ENCODE measurements at regions not wholly inside any gene's neighbourhood (a gene's known extent, or its start where the extent isn't known, plus 50 kb on each side); places are given as distances from the start of the nearest gene placed in this dataset.

GRCh38 chr6:797479-798077 is 104.6 kb upstream of the EXOC2 start:
- Histone ChIP-seq H3K9me3 (ENCODE audit: control insufficient read depth in 3 of 3, low read length in 3 of 3) (no peaks in the 10 kb centered on the region), H3K27ac (ENCODE audit: low read depth, low read length) (no peak overlapping the region), H3K36me3 (ENCODE audit: control insufficient read depth in 3 of 3, insufficient read depth in 3 of 3, low read length in 3 of 3) (no peaks in the 10 kb centered on the region), H3K9ac (ENCODE audit: low read depth in 1 of 3, low read length in 3 of 3) (no peak overlapping the region), H3K27me3 (ENCODE audit: control insufficient read depth in 3 of 3, insufficient read depth in 3 of 3, low read length in 3 of 3) (peaks cover 7 to 29% (median 17%) of the 10 kb centered on the region in 3 donors), H3K4me1 (ENCODE audit: control insufficient read depth in 3 of 3, insufficient read depth in 3 of 3, low read length in 3 of 3) (peaks cover 0 to 5% (median 0%) of the 10 kb centered on the region in 3 donors), H3K4me3 (ENCODE audit: low read length in 3 of 3) (no peak overlapping the region)

- no peaks in the 10 kb centered on the region for H3K36me3 ChIP-seq (ENCODE audit: control insufficient read depth in 3 of 3, insufficient read depth in 3 of 3, low read length in 3 of 3)
- H3K9me3 ChIP-seq (ENCODE audit: control insufficient read depth in 3 of 3, low read length in 3 of 3) = no peaks in the 10 kb centered on the region
- peaks cover 0 to 5% (median 0%) of the 10 kb centered on the region in 3 donors for H3K4me1 ChIP-seq (ENCODE audit: control insufficient read depth in 3 of 3, insufficient read depth in 3 of 3, low read length in 3 of 3)
- no peak overlapping the region for H3K27ac ChIP-seq (ENCODE audit: low read depth, low read length)
- no peak overlapping the region for H3K9ac ChIP-seq (ENCODE audit: low read depth in 1 of 3, low read length in 3 of 3)
- peaks cover 7 to 50% (median 28%) of the 10 kb centered on the region in 3 donors for H3K27me3 ChIP-seq (ENCODE audit: control insufficient read depth in 3 of 3, insufficient read depth in 3 of 3, low read length in 3 of 3)
- no peak overlapping the region for H3K4me3 ChIP-seq (ENCODE audit: low read length in 3 of 3)
These were observed 102.2 kb upstream of the EXOC2 start for GRCh38 chr6:795046-795685.

GRCh38 chr6:793261-793660 is 100.3 kb upstream of the EXOC2 start:
- Histone ChIP-seq H3K4me1 (ENCODE audit: control insufficient read depth in 3 of 3, insufficient read depth in 3 of 3, low read length in 3 of 3) (no peaks in the 10 kb centered on the region), H3K9ac (ENCODE audit: low read depth in 1 of 3, low read length in 3 of 3) (no peak overlapping the region), H3K36me3 (ENCODE audit: control insufficient read depth in 3 of 3, insufficient read depth in 3 of 3, low read length in 3 of 3) (no peaks in the 10 kb centered on the region), H3K27ac (ENCODE audit: low read depth, low read length) (no peak overlapping the region), H3K4me3 (ENCODE audit: low read length in 3 of 3) (no peak overlapping the region), H3K27me3 (ENCODE audit: control insufficient read depth in 3 of 3, insufficient read depth in 3 of 3, low read length in 3 of 3) (peaks cover 7 to 47% (median 30%) of the 10 kb centered on the region in 3 donors), H3K9me3 (ENCODE audit: control insufficient read depth in 3 of 3, low read length in 3 of 3) (no peaks in the 10 kb centered on the region)

GRCh38 chr6:792662-793061 is 99.7 kb upstream of the EXOC2 start:
- no peaks in the 10 kb centered on the region for H3K4me1 ChIP-seq (ENCODE audit: control insufficient read depth in 3 of 3, insufficient read depth in 3 of 3, low read length in 3 of 3)
- no peak overlapping the region for H3K9ac ChIP-seq (ENCODE audit: low read depth in 1 of 3, low read length in 3 of 3)
- H3K36me3 ChIP-seq (ENCODE audit: control insufficient read depth in 3 of 3, insufficient read depth in 3 of 3, low read length in 3 of 3) = no peaks in the 10 kb centered on the region
- H3K27me3 ChIP-seq (ENCODE audit: control insufficient read depth in 3 of 3, insufficient read depth in 3 of 3, low read length in 3 of 3) = peaks cover 7 to 52% (median 33%) of the 10 kb centered on the region in 3 donors
- no peak overlapping the region for H3K4me3 ChIP-seq (ENCODE audit: low read length in 3 of 3)
- no peaks in the 10 kb centered on the region for H3K9me3 ChIP-seq (ENCODE audit: control insufficient read depth in 3 of 3, low read length in 3 of 3)
- no peak overlapping the region for H3K27ac ChIP-seq (ENCODE audit: low read depth, low read length)

GRCh38 chr6:788058-788457 is 95.1 kb upstream of the EXOC2 start:
- Histone ChIP-seq H3K36me3 (ENCODE audit: control insufficient read depth in 3 of 3, insufficient read depth in 3 of 3, low read length in 3 of 3) (no peaks in the 10 kb centered on the region), H3K27me3 (ENCODE audit: control insufficient read depth in 3 of 3, insufficient read depth in 3 of 3, low read length in 3 of 3) (peaks cover 0 to 47% (median 29%) of the 10 kb centered on the region in 3 donors), H3K27ac (ENCODE audit: low read depth, low read length) (no peak overlapping the region), H3K4me1 (ENCODE audit: control insufficient read depth in 3 of 3, insufficient read depth in 3 of 3, low read length in 3 of 3) (no peaks in the 10 kb centered on the region), H3K9ac (ENCODE audit: low read depth in 1 of 3, low read length in 3 of 3) (no peak overlapping the region), H3K9me3 (ENCODE audit: control insufficient read depth in 3 of 3, low read length in 3 of 3) (no peaks in the 10 kb centered on the region), H3K4me3 (ENCODE audit: low read length in 3 of 3) (no peak overlapping the region)

GRCh38 chr6:786946-787763 is 94.2 kb upstream of the EXOC2 start:
- H3K4me1 ChIP-seq (ENCODE audit: control insufficient read depth in 3 of 3, insufficient read depth in 3 of 3, low read length in 3 of 3) = no peaks in the 10 kb centered on the region
- peaks cover 0 to 40% (median 22%) of the 10 kb centered on the region in 3 donors for H3K27me3 ChIP-seq (ENCODE audit: control insufficient read depth in 3 of 3, insufficient read depth in 3 of 3, low read length in 3 of 3)

GRCh38 chr6:783966-784735 is 91.2 kb upstream of the EXOC2 start:
- no peak overlapping the region for H3K4me3 ChIP-seq (ENCODE audit: low read length in 3 of 3)
- H3K27ac ChIP-seq (ENCODE audit: low read depth, low read length) = no peak overlapping the region
- no peak overlapping the region for H3K9ac ChIP-seq (ENCODE audit: low read depth in 1 of 3, low read length in 3 of 3)
- H3K36me3 ChIP-seq (ENCODE audit: control insufficient read depth in 3 of 3, insufficient read depth in 3 of 3, low read length in 3 of 3) = no peaks in the 10 kb centered on the region
- H3K27me3 ChIP-seq (ENCODE audit: control insufficient read depth in 3 of 3, insufficient read depth in 3 of 3, low read length in 3 of 3) = peaks cover 9 to 29% (median 22%) of the 10 kb centered on the region in 3 donors
- H3K9me3 ChIP-seq (ENCODE audit: control insufficient read depth in 3 of 3, low read length in 3 of 3) = no peaks in the 10 kb centered on the region
- no peaks in the 10 kb centered on the region for H3K4me1 ChIP-seq (ENCODE audit: control insufficient read depth in 3 of 3, insufficient read depth in 3 of 3, low read length in 3 of 3)

More at GRCh38 chr6:786946-787763, 94.2 kb upstream of the EXOC2 start:
- H3K4me3 ChIP-seq (ENCODE audit: low read length in 3 of 3) = no peak overlapping the region
- no peak overlapping the region for H3K9ac ChIP-seq (ENCODE audit: low read depth in 1 of 3, low read length in 3 of 3)
- no peaks in the 10 kb centered on the region for H3K9me3 ChIP-seq (ENCODE audit: control insufficient read depth in 3 of 3, low read length in 3 of 3)
- H3K27ac ChIP-seq (ENCODE audit: low read depth, low read length) = no peak overlapping the region
- no peaks in the 10 kb centered on the region for H3K36me3 ChIP-seq (ENCODE audit: control insufficient read depth in 3 of 3, insufficient read depth in 3 of 3, low read length in 3 of 3)

GRCh38 chr6:782141-782540 is 89.2 kb upstream of the EXOC2 start:
- Histone ChIP-seq H3K27me3 (ENCODE audit: control insufficient read depth in 3 of 3, insufficient read depth in 3 of 3, low read length in 3 of 3) (peaks cover 9 to 26% (median 25%) of the 10 kb centered on the region in 3 donors), H3K9me3 (ENCODE audit: control insufficient read depth in 3 of 3, low read length in 3 of 3) (no peaks in the 10 kb centered on the region), H3K27ac (ENCODE audit: low read depth, low read length) (no peak overlapping the region), H3K9ac (ENCODE audit: low read depth in 1 of 3, low read length in 3 of 3) (no peak overlapping the region), H3K4me1 (ENCODE audit: control insufficient read depth in 3 of 3, insufficient read depth in 3 of 3, low read length in 3 of 3) (no peaks in the 10 kb centered on the region), H3K4me3 (ENCODE audit: low read length in 3 of 3) (no peak overlapping the region), H3K36me3 (ENCODE audit: control insufficient read depth in 3 of 3, insufficient read depth in 3 of 3, low read length in 3 of 3) (no peaks in the 10 kb centered on the region)

GRCh38 chr6:781350-781961 is 88.5 kb upstream of the EXOC2 start:
- Histone ChIP-seq H3K27ac (ENCODE audit: low read depth, low read length) (no peak overlapping the region), H3K4me3 (ENCODE audit: low read length in 3 of 3) (no peak overlapping the region), H3K27me3 (ENCODE audit: control insufficient read depth in 3 of 3, insufficient read depth in 3 of 3, low read length in 3 of 3) (peaks cover 9 to 26% (median 25%) of the 10 kb centered on the region in 3 donors), H3K9me3 (ENCODE audit: control insufficient read depth in 3 of 3, low read length in 3 of 3) (no peaks in the 10 kb centered on the region), H3K4me1 (ENCODE audit: control insufficient read depth in 3 of 3, insufficient read depth in 3 of 3, low read length in 3 of 3) (no peaks in the 10 kb centered on the region), H3K36me3 (ENCODE audit: control insufficient read depth in 3 of 3, insufficient read depth in 3 of 3, low read length in 3 of 3) (no peaks in the 10 kb centered on the region), H3K9ac (ENCODE audit: low read depth in 1 of 3, low read length in 3 of 3) (no peak overlapping the region)

All from skeletal muscle tissue (tissue), 3 donors.